ENCODE measurements at regions not wholly inside any gene's neighbourhood (a gene's known extent, or its start where the extent isn't known, plus 50 kb on each side); places are given as distances from the start of the nearest gene placed in this dataset.
"Not testable (repeated sequence)": the region's sequence is repeated elsewhere in the genome, so short reads cannot be mapped to it uniquely, and the experiment has no call there.

DNA sequence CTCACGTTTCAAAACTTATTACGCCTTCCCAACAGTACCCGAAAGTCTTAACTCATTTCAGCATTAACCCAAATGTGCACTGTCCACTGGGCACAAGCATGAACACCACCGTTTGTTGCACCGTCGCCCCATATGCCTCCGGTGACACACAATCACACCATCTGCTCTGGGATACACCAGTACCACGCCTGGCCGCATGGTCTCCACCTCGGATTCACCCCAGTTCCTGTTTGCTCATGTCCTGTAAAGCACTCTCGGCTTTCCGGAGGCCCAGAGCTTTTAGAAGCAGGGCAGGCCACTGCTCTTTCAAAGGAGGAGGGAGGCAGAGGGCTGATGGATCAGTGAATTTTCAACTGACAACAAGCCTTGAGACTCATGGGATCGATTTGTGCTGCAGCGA, 1570.0 kb upstream of the DEFB115 start:
- no peak for DNase-seq (ENCODE audit: low read depth in 2 of 2, low spot score in 1 of 2)

- peak in 1 of 2 donors; percentile 10 for DNase-seq (ENCODE audit: low read depth in 2 of 2, low spot score in 1 of 2)
These were observed 1567.8 kb upstream of the DEFB115 start for GRCh38 chr20:29689411-29690225.

DNA sequence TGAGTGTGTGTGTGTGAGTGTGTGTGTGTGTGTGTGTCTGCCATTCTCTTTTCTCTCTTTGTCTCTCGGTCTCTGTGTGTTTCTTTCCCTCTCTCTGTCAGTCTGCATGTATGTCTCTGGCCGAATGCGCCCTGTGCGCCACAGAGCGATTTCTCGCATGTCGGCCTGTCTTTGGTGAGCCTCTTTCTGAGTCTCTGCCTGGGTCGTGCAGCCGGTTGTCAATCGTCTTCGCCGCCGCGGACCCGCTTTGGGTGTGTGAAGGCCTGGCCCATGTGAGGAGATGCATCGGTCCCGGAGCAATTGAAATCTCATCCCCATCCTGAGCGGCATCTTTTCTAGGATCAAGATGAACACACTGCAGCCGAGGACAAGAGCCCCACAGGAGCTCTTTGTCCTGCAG, 1567.2 kb upstream of the DEFB115 start:
- no peak for DNase-seq (ENCODE audit: low read depth in 2 of 2, low spot score in 1 of 2)

GRCh38 chr20:29740601-29740950, 1516.9 kb upstream of the DEFB115 start:
- no peak for DNase-seq (ENCODE audit: low read depth in 2 of 2, low spot score in 1 of 2)

DNA sequence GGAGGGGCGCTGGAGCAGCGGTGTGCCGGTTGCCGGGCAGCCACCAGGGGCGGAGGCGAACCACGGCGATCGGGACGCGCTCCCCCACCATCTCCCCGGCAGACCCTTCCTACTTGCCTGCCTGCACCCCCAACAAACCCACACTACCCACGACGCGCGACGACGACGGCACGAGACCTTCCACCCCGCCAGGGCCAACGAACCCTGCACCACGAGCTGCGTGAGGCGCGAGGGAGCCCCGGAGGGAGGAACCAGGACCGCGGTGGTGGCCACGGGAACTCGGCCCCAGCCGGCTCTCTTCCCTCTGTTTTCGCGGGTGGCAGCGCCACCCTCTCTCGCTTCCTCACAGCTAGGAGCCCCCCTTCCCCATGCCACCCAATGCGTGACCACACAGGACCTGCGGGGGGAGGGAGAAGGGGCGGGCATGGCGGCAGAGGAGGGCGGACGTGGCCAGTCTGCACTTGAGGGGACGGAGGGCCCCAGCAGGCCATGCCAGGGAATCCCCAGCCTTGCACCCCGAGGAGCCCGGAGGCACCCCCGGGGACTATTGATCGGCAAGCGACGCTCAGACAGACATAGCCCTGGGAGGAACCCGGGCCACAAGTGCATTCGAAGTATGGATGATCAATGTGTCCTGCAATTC, 1516.4 kb upstream of the DEFB115 start:
- no peak for DNase-seq (ENCODE audit: low read depth in 2 of 2, low spot score in 1 of 2)

GRCh38 chr20:29741594-29741893, 1515.9 kb upstream of the DEFB115 start:
- no peak for DNase-seq (ENCODE audit: low read depth in 2 of 2, low spot score in 1 of 2)

GRCh38 chr20:29741894-29742698, 1515.4 kb upstream of the DEFB115 start:
- no peak for DNase-seq (ENCODE audit: low read depth in 2 of 2, low spot score in 1 of 2)

DNA sequence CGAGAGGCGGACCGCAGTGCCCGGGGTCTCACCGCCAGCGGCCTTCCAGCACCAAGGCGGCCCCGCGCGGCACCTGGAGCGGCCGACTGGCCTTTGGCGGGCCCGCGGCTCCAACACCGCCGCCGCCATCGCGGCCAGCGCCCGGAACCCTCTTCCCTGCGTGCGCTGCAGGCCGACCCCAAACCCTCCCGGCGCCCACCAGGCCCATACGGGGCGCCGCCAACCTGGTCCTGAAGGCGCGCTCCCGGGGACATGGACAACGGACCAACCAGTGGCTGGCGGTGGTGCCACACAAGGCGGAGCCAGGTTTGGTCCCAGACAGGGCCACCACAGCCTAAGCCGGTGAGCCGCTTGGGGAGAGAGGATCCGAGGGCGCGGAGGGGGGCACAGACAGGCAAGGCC, 1514.8 kb upstream of the DEFB115 start:
- DNase-seq (ENCODE audit: low read depth in 2 of 2, low spot score in 1 of 2) = no peak

- no peak for DNase-seq (ENCODE audit: low read depth in 2 of 2, low spot score in 1 of 2)
These were observed 1514.1 kb upstream of the DEFB115 start for GRCh38 chr20:29743101-29743931.

DNA sequence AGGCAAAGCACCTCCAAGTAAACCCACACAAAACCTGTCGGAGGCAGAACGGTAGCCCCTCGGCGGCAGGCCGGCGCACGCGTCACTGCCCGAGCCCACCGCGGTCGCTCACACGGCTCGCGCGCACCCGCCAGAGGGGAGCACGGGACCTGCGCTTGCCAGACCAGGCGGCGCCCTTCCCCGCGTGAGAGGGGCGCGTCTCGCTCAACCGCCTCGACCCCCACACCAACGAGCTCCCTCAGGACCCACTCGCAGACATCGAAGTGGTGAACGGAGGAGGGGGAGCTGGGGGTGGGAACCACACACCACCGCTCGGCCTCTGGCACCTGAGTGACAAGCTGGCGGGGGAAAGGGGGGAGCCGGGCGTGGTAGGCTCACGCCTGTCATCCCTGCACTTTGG, 1513.4 kb upstream of the DEFB115 start:
- DNase-seq (ENCODE audit: low read depth in 2 of 2, low spot score in 1 of 2) = no peak

- not testable (repeated sequence) for DNase-seq (ENCODE audit: low read depth in 2 of 2, low spot score in 1 of 2)
These were observed 1511.8 kb upstream of the DEFB115 start for GRCh38 chr20:29745534-29746245.

DNA sequence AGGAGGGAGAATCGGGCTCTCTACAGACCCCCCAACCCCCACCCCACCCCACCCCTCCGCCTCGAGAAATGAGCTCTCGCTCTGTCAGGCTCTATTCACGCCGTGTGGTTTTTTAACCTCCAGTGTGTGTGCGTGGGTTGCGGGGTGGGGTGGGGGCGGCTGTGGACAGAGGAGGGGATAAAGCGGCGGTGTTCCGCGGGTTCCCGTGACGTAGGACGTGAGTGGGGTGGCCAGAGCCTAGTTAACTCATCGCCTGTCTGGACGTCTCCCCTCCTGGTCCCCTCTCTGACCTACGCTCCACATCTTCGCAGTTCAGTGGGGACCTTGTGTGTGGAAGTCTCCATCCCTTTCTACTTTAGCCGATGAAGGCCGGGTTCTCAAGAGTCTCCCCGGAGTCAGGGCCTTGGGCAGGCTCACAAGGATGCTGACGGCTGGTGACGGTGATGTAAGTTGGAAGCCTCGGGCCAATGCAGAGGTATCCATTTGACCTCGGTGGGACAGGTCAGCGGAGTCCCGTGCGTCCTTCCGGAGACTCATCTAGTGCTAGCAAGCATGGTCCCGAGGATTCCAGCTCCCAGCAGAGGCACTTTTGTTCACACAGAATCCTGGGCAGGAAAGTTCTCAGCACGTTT, 1507.1 kb upstream of the DEFB115 start:
- DNase-seq (ENCODE audit: low read depth in 2 of 2, low spot score in 1 of 2) = no peak

GRCh38 chr20:29752644-29753425, 1504.6 kb upstream of the DEFB115 start:
- not testable (repeated sequence) for DNase-seq (ENCODE audit: low read depth in 2 of 2, low spot score in 1 of 2)

GRCh38 chr20:29753426-29753746, 1504.1 kb upstream of the DEFB115 start:
- not testable (repeated sequence) for DNase-seq (ENCODE audit: low read depth in 2 of 2, low spot score in 1 of 2)

DNA sequence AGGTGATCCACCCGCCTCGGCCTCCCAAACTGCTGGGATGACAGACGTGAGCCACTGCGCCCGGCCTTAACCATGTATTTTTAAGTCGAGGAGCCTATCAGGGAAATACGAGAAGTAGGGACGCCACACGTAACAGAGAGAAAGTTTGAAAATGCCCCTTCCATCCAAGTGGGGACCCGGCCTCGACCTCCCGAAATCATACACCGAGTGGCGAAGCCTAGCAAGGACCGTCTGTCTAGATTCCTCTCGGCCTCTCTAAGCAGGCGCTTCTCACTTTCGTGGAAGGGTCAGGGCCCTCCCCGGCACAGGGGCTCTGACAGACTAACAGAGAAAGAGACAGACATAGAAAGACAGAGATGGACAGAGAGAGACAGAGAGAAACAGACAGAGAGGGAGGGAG, 1503.6 kb upstream of the DEFB115 start:
- not testable (repeated sequence) for DNase-seq (ENCODE audit: low read depth in 2 of 2, low spot score in 1 of 2)

DNA sequence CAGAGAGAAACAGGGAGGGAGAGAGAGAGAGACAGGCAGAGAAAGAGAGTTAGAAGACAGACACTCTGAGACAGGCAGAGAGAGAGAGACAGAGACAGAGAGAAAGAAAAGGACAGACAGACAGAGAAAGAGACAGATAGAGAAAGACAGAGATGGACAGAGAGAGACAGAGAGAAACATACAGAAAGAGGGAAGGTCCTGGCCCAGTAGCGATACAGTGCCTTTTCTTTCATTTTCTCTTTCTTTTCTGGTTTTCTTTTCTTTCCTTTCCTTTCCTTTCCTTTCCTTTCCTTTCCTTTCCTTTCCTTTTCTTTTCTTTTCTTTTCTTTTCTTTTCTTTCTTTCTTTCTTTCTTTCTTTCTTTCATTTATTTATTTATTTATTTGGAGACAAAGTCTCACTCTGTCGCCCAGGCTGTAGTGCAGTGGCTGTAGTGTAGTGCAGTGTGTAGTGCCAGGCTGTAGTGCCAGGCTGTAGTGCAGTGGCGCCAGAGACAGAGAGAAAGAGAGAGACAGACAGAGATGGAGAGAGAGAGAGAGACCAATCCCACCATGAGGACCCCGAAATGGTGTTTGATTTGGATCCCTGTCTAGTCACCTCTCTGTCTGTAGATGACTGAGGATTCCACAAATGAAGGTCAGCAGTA, 1501.5 kb upstream of the DEFB115 start:
- DNase-seq (ENCODE audit: low read depth in 2 of 2, low spot score in 1 of 2) = not testable (repeated sequence)

- DNase-seq (ENCODE audit: low read depth in 2 of 2, low spot score in 1 of 2) = no peak
These were observed 1500.8 kb upstream of the DEFB115 start for GRCh38 chr20:29756664-29757063.

DNA sequence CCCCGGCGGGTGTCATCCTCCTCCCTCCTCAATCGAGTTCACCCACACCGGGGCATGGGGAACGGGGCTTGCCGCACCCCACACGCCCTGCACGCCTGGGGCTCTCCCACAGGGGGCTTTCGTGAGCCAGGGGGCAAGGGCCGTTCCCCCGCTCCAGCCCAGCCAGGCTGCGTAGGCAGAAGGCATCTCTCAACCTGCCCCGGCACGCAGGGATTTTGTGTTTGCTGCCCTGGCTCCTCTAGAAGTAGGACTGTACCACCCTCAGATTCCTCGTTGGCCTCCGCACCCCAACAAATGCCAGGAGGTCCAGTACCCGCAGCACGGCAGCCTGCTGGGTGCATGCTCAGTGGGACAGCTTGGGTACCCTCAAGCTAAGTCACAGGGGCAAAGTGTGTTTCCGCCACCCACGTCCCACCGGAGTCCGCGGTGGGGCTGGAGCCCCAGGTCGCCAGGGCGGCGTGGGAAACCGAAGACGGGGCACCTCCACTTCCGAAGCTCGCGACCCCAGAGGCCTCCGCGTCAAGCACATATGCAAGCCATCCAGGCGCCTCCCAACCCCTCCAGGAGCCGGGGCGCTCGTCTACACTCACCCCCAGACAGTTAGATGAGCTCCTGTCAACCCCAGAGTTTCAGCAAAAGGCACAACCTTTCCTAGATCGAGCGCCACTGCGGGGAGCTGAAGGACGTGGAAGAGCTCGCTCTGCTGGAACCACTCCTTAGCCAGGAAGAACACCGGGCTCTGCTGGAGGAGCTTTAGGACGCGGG, 1495.7 kb upstream of the DEFB115 start:
- not testable (repeated sequence) for DNase-seq (ENCODE audit: low read depth in 2 of 2, low spot score in 1 of 2)

Measured in stimulated activated CD8-positive, alpha-beta memory T cell treated with anti-CD3 and anti-CD28 coated beads, Interleukin-4, amount 100 ng/mL, for 1 hour (primary cell).